ENCODE measurements at regions not wholly inside any gene's neighbourhood (a gene's known extent, or its start where the extent isn't known, plus 50 kb on each side); places are given as distances from the start of the nearest gene placed in this dataset.
"Not testable (repeated sequence)": the region's sequence is repeated elsewhere in the genome, so short reads cannot be mapped to it uniquely, and the experiment has no call there.

DNA sequence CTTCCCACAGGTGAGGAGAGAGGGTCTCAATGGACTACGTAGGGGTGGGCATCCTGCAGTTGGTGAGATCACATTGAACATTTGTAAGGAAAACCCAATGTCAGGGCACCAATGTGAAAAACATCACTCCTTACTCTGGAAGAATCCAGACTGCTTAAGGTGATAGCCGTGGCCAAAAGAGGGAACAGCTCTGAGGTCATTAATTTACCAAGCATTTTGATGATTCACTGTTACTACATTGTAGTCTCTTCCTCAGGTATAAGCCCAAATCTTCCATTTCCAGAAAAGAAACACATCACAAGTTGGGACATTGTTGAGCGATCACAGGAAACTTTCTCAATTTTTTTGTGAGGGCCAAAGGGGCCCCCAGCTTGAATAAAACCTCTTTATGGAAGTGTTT lies 61.1 kb upstream of the SPTLC3 start:
- Histone ChIP-seq H3K79me2 (ENCODE audit: insufficient read depth, low read length) (no peaks in the 10 kb centered on the region), H4K20me1 (ENCODE audit: insufficient read depth, low read length) (no peaks in the 10 kb centered on the region), H3K4me1 (ENCODE audit: insufficient read depth, low read length) (peaks cover 4% of the 10 kb centered on the region), H3K9me3 (ENCODE audit: insufficient read depth, low read depth, low read length) (no peaks in the 10 kb centered on the region), H3K27me3 (ENCODE audit: insufficient read depth, low read length) (no peaks in the 10 kb centered on the region), H3K4me3 (ENCODE audit: insufficient read depth, low read depth, low read length) (no peak overlapping the region), H3K4me2 (ENCODE audit: low read length) (no peak overlapping the region), H3K36me3 (ENCODE audit: insufficient read depth, low read length) (no peaks in the 10 kb centered on the region), H3K27ac (ENCODE audit: low read depth, low read length) (no peak overlapping the region), H3K9ac (ENCODE audit: low read length) (no peak overlapping the region), H2AFZ (ENCODE audit: low read depth, low read length) (no peak overlapping the region)
- no peak for FAIRE-seq
- Mint-ChIP-seq H3K27ac (ENCODE audit: unreplicated experiment) (no peak overlapping the region), H3K4me1 (ENCODE audit: low read depth, unreplicated experiment) (peaks cover 12% of the 10 kb centered on the region), H3K36me3 (ENCODE audit: low read depth, unreplicated experiment) (no peaks in the 10 kb centered on the region), H3K4me3 (ENCODE audit: unreplicated experiment) (no peak overlapping the region), H3K9me3 (ENCODE audit: unreplicated experiment) (no peaks in the 10 kb centered on the region), H3K27me3 (ENCODE audit: low read depth, unreplicated experiment) (no peaks in the 10 kb centered on the region)
- TF ChIP-seq, protein P1, sequence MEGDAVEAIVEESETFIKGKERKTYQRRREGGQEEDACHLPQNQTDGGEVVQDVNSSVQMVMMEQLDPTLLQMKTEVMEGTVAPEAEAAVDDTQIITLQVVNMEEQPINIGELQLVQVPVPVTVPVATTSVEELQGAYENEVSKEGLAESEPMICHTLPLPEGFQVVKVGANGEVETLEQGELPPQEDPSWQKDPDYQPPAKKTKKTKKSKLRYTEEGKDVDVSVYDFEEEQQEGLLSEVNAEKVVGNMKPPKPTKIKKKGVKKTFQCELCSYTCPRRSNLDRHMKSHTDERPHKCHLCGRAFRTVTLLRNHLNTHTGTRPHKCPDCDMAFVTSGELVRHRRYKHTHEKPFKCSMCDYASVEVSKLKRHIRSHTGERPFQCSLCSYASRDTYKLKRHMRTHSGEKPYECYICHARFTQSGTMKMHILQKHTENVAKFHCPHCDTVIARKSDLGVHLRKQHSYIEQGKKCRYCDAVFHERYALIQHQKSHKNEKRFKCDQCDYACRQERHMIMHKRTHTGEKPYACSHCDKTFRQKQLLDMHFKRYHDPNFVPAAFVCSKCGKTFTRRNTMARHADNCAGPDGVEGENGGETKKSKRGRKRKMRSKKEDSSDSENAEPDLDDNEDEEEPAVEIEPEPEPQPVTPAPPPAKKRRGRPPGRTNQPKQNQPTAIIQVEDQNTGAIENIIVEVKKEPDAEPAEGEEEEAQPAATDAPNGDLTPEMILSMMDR (IDR thresholded peaks at IDR 0.05; ENCODE audit: insufficient read depth, low read depth, low read length), result no peak
- TF ChIP-seq EZH2 (IDR thresholded peaks at IDR 0.05; ENCODE audit: insufficient read depth, low read length), result no peak
- no peak for DNase-seq (ENCODE audit: low read depth)

DNA sequence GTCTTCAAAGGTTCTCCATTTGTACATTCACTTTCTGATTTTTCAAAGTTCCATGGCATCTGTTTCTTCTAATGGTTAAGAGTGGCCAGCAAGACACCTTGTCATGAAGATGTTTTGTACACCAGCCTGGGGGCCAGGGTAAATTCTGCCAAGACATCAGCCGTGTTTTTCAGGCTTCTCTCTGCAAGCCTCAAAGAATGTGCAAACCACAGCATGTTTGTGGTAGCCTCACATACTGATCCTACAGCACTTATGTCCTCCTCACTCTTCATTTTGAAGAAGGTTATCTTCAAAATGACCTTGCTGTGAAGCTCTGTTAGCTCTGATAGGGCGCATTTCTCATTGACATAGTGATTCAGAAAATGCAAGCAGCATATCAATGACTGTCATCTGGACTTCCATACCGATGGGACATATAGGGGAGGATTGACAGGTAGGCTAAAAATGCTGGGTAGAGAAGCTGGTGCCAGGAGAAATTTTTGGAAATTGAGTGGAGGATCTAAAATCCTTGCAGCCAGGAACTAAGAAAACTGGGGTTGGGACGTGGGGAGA lies 59.3 kb upstream of the SPTLC3 start:
- Histone ChIP-seq H3K4me1 (ENCODE audit: insufficient read depth, low read length) (peaks cover 4% of the 10 kb centered on the region), H2AFZ (ENCODE audit: low read depth, low read length) (no peak overlapping the region), H4K20me1 (ENCODE audit: insufficient read depth, low read length) (no peaks in the 10 kb centered on the region), H3K27me3 (ENCODE audit: insufficient read depth, low read length) (no peaks in the 10 kb centered on the region), H3K4me3 (ENCODE audit: insufficient read depth, low read depth, low read length) (no peak overlapping the region), H3K9ac (ENCODE audit: low read length) (no peak overlapping the region), H3K27ac (ENCODE audit: low read depth, low read length) (no peak overlapping the region), H3K4me2 (ENCODE audit: low read length) (no peak overlapping the region), H3K36me3 (ENCODE audit: insufficient read depth, low read length) (no peaks in the 10 kb centered on the region), H3K79me2 (ENCODE audit: insufficient read depth, low read length) (no peaks in the 10 kb centered on the region), H3K9me3 (ENCODE audit: insufficient read depth, low read depth, low read length) (no peaks in the 10 kb centered on the region)
- Mint-ChIP-seq H3K36me3 (ENCODE audit: low read depth, unreplicated experiment) (no peaks in the 10 kb centered on the region), H3K4me1 (ENCODE audit: low read depth, unreplicated experiment) (peaks cover 12% of the 10 kb centered on the region), H3K27ac (ENCODE audit: unreplicated experiment) (peak overlapping the region; percentile 79), H3K9me3 (ENCODE audit: unreplicated experiment) (no peaks in the 10 kb centered on the region), H3K4me3 (ENCODE audit: unreplicated experiment) (no peak overlapping the region), H3K27me3 (ENCODE audit: low read depth, unreplicated experiment) (no peaks in the 10 kb centered on the region)
- no peak for FAIRE-seq
- TF ChIP-seq EZH2 (IDR thresholded peaks at IDR 0.05; ENCODE audit: insufficient read depth, low read length), result no peak
- TF ChIP-seq, protein P1 (IDR thresholded peaks at IDR 0.05; ENCODE audit: insufficient read depth, low read depth, low read length), result no peak
- DNase-seq (ENCODE audit: low read depth), result peak; percentile 28

DNA sequence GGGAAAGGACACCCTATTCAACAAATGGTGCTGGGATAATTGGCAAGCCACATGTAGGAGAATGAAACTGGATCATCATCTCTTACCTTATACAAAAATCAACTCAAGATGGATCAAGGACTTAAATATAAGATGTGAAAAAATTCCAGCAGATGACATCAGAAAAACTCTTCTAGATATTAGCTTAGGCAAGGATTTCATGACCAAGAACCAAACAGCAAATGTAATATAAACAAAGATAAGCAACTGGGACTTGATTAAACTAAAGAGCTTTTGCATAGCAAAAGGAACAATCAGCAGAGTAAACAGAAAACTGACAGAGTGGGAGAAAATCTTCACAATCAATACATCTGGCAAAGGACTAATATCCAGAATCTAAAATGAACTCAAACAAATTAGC lies 54.5 kb upstream of the SPTLC3 start:
- H3K4me3 ChIP-seq (ENCODE audit: insufficient read depth, low read depth, low read length); H3K27me3 ChIP-seq (ENCODE audit: insufficient read depth, low read length); H3K4me3 Mint-ChIP-seq (ENCODE audit: unreplicated experiment); H3K36me3 ChIP-seq (ENCODE audit: insufficient read depth, low read length); H2AFZ ChIP-seq (ENCODE audit: low read depth, low read length); H3K36me3 Mint-ChIP-seq (ENCODE audit: low read depth, unreplicated experiment); H3K79me2 ChIP-seq (ENCODE audit: insufficient read depth, low read length); H3K4me1 Mint-ChIP-seq (ENCODE audit: low read depth, unreplicated experiment); H3K27ac Mint-ChIP-seq (ENCODE audit: unreplicated experiment); H3K9me3 Mint-ChIP-seq (ENCODE audit: unreplicated experiment); H3K27ac ChIP-seq (ENCODE audit: low read depth, low read length); FAIRE-seq; H4K20me1 ChIP-seq (ENCODE audit: insufficient read depth, low read length); H3K9me3 ChIP-seq (ENCODE audit: insufficient read depth, low read depth, low read length); H3K4me1 ChIP-seq (ENCODE audit: insufficient read depth, low read length); H3K9ac ChIP-seq (ENCODE audit: low read length); H3K4me2 ChIP-seq (ENCODE audit: low read length); H3K27me3 Mint-ChIP-seq (ENCODE audit: low read depth, unreplicated experiment); DNase-seq (ENCODE audit: low read depth): not testable (repeated sequence)
